ENCODE measurements at regions not wholly inside any gene's neighbourhood (a gene's known extent, or its start where the extent isn't known, plus 50 kb on each side); places are given as distances from the start of the nearest gene placed in this dataset.
"Not testable (repeated sequence)": the region's sequence is repeated elsewhere in the genome, so short reads cannot be mapped to it uniquely, and the experiment has no call there.

DNA sequence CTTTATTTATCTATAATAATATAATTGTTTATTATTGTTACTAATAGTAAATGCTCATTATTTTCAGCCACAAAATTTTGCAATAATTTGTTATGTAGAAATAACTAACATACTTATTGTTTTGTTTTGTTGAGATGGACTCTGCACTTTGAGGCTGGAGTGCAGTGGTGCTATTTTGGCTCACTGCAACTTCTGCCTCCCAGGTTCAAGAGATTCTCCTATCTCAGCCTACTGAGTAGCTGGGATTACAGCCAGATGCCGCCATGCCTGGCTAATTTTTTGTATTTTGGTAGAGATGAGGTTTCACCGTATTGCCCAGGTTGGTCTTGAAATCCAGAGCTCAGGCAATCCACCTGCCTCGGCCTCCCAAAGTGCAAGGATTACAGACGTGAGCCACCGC lies 76.6 kb upstream of the RAP1B start:
- Histone ChIP-seq H3K4me1 (ENCODE audit: low read length) (no peaks in the 10 kb centered on the region), H2AFZ (ENCODE audit: low read length) (no peak overlapping the region), H3K9me2 (replicated peaks; ENCODE audit: insufficient read depth, low read length) (no peaks in the 10 kb centered on the region), H3K27ac (ENCODE audit: low read length) (no peak overlapping the region), H3K36me3 (ENCODE audit: insufficient read depth, low read length) (no peaks in the 10 kb centered on the region), H3K4me2 (ENCODE audit: low read depth, low read length, poor library complexity, severe bottlenecking) (no peak overlapping the region), H3K9ac (ENCODE audit: low read length) (no peak overlapping the region), H3K4me3 (ENCODE audit: low read length) (no peak overlapping the region), H3K79me2 (ENCODE audit: low read length) (no peaks in the 10 kb centered on the region), H3K27me3 (ENCODE audit: low read length) (no peaks in the 10 kb centered on the region), H4K20me1 (ENCODE audit: insufficient read depth, low read depth, low read length) (no peaks in the 10 kb centered on the region), H3K9me3 (ENCODE audit: low read length) (no peaks in the 10 kb centered on the region)
- no peak for DNase-seq

DNA sequence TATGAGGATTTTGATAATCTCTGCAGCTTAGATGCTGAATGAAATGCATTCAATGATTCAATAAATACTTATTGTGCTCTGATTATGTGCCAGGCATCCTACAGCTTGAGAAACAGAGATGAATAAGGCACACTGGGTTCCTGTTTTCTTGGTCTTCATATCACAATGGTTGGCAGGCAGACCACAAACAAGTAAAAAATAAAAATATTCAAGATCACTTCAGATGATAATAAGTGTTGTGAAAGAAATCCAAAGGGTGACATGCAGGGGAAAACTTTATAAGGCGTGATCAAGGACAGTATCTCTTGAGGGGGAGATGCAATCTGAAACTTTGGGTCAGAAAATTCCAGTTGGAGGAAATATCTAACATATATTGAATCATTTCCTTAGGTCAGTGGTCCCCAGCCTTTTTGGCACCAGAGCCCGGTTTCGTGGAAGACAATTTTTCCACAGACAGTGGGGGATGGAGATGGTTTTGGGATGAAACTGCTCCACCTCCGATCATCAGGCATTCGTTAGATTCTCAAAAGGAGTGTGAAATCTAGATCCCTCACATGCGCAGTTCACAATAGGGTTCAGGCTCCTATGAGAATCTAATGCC lies 73.7 kb upstream of the RAP1B start:
- H4K20me1 ChIP-seq (ENCODE audit: insufficient read depth, low read depth, low read length), result no peaks in the 10 kb centered on the region
- no peaks in the 10 kb centered on the region for H3K36me3 ChIP-seq (ENCODE audit: insufficient read depth, low read length)
- no peaks in the 10 kb centered on the region for H3K79me2 ChIP-seq (ENCODE audit: low read length)
- no peak overlapping the region for H2AFZ ChIP-seq (ENCODE audit: low read length)
- no peaks in the 10 kb centered on the region for H3K9me2 ChIP-seq (replicated peaks; ENCODE audit: insufficient read depth, low read length)
- no peak overlapping the region for H3K9ac ChIP-seq (ENCODE audit: low read length)
- no peak overlapping the region for H3K4me2 ChIP-seq (ENCODE audit: low read depth, low read length, poor library complexity, severe bottlenecking)
- no peak overlapping the region for H3K4me3 ChIP-seq (ENCODE audit: low read length)
- H3K9me3 ChIP-seq (ENCODE audit: low read length), result no peaks in the 10 kb centered on the region
- H3K27me3 ChIP-seq (ENCODE audit: low read length), result no peaks in the 10 kb centered on the region
- no peaks in the 10 kb centered on the region for H3K4me1 ChIP-seq (ENCODE audit: low read length)
- no peak for DNase-seq
- H3K27ac ChIP-seq (ENCODE audit: low read length), result no peak overlapping the region

DNA sequence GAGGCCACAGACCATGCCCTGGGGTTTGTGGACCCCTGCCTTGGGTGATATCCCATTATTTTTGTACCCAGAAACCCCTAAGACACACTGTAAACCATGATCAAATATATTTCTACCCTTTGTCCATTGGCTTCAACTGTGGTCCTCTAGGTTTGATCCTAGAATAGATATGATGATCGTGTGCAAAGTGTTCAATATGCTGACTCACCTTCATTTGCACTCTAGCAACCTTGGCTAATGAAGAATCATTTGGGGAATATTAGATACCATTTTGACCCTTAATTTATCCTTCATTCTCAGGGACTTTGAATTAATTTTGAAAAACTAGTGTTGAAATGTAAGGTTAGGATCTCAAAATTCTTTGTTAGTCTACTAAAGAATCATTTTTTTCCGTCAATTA lies 73.1 kb upstream of the RAP1B start:
- H4K20me1 ChIP-seq (ENCODE audit: insufficient read depth, low read depth, low read length), result no peaks in the 10 kb centered on the region
- no peaks in the 10 kb centered on the region for H3K9me2 ChIP-seq (replicated peaks; ENCODE audit: insufficient read depth, low read length)
- no peaks in the 10 kb centered on the region for H3K9me3 ChIP-seq (ENCODE audit: low read length)
- H3K36me3 ChIP-seq (ENCODE audit: insufficient read depth, low read length), result no peaks in the 10 kb centered on the region
- no peak overlapping the region for H2AFZ ChIP-seq (ENCODE audit: low read length)
- H3K27ac ChIP-seq (ENCODE audit: low read length), result no peak overlapping the region
- no peak overlapping the region for H3K9ac ChIP-seq (ENCODE audit: low read length)
- no peaks in the 10 kb centered on the region for H3K4me1 ChIP-seq (ENCODE audit: low read length)
- H3K79me2 ChIP-seq (ENCODE audit: low read length), result no peaks in the 10 kb centered on the region
- H3K27me3 ChIP-seq (ENCODE audit: low read length), result no peaks in the 10 kb centered on the region
- DNase-seq, result no peak
- H3K4me2 ChIP-seq (ENCODE audit: low read depth, low read length, poor library complexity, severe bottlenecking), result no peak overlapping the region
- no peak overlapping the region for H3K4me3 ChIP-seq (ENCODE audit: low read length)

DNA sequence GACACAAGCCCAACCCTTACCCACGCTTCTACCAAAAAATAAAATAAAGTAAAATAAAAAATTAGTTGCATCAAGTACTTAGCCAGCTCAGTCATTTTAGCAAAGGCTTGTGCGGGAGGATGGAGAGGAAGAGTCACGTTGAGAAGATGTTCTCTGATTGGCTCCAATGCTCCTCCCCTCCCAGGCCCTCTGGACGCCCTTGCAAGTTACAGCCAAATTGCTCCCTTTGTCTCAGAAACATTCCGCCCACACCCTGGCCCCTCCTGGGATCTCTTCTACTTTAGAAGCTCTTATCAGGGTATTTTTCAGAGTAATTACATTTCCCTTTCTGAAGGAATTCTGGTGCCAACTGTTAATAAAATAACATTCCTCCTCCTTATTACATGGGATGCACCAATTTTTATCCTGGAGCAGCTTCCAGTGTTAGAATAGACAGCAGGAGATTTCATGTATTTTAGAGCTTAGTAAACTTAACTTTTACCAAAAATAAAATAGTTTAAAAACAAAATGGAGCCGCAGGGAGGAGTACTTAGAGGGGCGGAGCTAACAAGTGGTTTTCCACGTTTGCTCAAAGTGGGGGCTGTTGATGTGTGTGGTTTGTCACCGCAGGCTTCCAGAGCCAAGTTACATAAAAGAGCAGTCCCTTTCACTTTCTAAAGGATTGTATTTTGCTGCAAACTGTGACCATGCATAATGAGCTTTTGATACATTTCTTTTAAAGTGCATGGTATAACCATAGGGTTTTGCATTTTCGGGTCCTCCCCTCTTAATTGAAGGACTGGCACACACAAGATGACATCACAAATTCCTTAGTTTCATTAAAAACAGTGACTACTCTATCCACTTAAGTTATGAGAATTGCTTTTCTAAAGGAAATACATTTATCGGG lies 71.7 kb upstream of the RAP1B start:
- Histone ChIP-seq H3K9ac (ENCODE audit: low read length) (no peak overlapping the region), H3K36me3 (ENCODE audit: insufficient read depth, low read length) (no peaks in the 10 kb centered on the region), H3K4me1 (ENCODE audit: low read length) (no peaks in the 10 kb centered on the region), H3K4me2 (ENCODE audit: low read depth, low read length, poor library complexity, severe bottlenecking) (no peak overlapping the region), H3K4me3 (ENCODE audit: low read length) (no peak overlapping the region), H3K27ac (ENCODE audit: low read length) (no peak overlapping the region), H2AFZ (ENCODE audit: low read length) (no peak overlapping the region), H3K9me2 (replicated peaks; ENCODE audit: insufficient read depth, low read length) (no peaks in the 10 kb centered on the region), H3K9me3 (ENCODE audit: low read length) (no peaks in the 10 kb centered on the region), H3K79me2 (ENCODE audit: low read length) (no peaks in the 10 kb centered on the region), H4K20me1 (ENCODE audit: insufficient read depth, low read depth, low read length) (no peaks in the 10 kb centered on the region), H3K27me3 (ENCODE audit: low read length) (no peaks in the 10 kb centered on the region)
- DNase-seq, result no peak

DNA sequence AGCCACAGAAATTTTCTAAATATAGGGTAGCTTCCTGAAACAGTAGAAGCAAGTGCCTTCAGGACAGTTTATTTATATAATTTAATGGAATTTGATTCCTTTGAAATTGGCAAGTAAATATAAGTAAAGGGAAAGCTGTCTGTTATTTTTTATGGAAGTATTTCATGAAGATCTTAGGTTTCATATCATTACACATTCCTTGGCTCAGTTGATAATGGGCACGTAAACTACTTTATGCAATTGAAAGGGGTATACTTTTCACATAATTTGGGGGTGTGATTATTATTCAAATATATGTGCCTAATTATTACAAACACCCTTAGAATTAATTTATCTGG lies 71.1 kb upstream of the RAP1B start:
- Histone ChIP-seq H3K9me2 (replicated peaks; ENCODE audit: insufficient read depth, low read length) (no peaks in the 10 kb centered on the region), H3K9ac (ENCODE audit: low read length) (no peak overlapping the region), H3K27me3 (ENCODE audit: low read length) (no peaks in the 10 kb centered on the region), H3K36me3 (ENCODE audit: insufficient read depth, low read length) (no peaks in the 10 kb centered on the region), H3K4me2 (ENCODE audit: low read depth, low read length, poor library complexity, severe bottlenecking) (no peak overlapping the region), H2AFZ (ENCODE audit: low read length) (no peak overlapping the region), H3K4me3 (ENCODE audit: low read length) (no peak overlapping the region), H3K79me2 (ENCODE audit: low read length) (no peaks in the 10 kb centered on the region), H3K27ac (ENCODE audit: low read length) (no peak overlapping the region), H3K4me1 (ENCODE audit: low read length) (no peaks in the 10 kb centered on the region), H3K9me3 (ENCODE audit: low read length) (no peaks in the 10 kb centered on the region), H4K20me1 (ENCODE audit: insufficient read depth, low read depth, low read length) (no peaks in the 10 kb centered on the region)
- no peak for DNase-seq

DNA sequence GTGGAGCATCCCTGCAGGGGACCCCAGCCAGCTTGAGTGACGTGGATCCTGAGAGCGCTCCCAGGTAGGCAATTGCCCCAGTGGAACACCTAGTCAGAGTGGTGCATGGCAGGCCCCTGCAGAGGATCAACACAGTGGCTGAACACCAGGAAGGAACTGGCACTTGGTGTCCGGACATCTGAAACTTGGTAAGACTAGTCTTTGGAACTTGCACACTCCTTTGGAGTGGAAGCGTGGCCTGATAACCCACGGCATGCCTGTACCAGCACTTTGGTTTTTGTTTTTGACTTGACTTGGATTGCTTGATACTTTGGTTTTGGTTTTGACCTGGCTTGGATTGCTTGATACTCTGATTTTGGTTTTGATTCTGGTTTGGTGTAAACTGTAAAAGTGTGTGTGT lies 69.9 kb upstream of the RAP1B start:
- not testable (repeated sequence) for H3K36me3 ChIP-seq (ENCODE audit: insufficient read depth, low read length); DNase-seq; H3K27me3 ChIP-seq (ENCODE audit: low read length); H3K9ac ChIP-seq (ENCODE audit: low read length); H3K4me1 ChIP-seq (ENCODE audit: low read length); H3K4me3 ChIP-seq (ENCODE audit: low read length); H2AFZ ChIP-seq (ENCODE audit: low read length); H3K4me2 ChIP-seq (ENCODE audit: low read depth, low read length, poor library complexity, severe bottlenecking); H4K20me1 ChIP-seq (ENCODE audit: insufficient read depth, low read depth, low read length); H3K27ac ChIP-seq (ENCODE audit: low read length); H3K79me2 ChIP-seq (ENCODE audit: low read length); H3K9me2 ChIP-seq (replicated peaks; ENCODE audit: insufficient read depth, low read length); H3K9me3 ChIP-seq (ENCODE audit: low read length)

DNA sequence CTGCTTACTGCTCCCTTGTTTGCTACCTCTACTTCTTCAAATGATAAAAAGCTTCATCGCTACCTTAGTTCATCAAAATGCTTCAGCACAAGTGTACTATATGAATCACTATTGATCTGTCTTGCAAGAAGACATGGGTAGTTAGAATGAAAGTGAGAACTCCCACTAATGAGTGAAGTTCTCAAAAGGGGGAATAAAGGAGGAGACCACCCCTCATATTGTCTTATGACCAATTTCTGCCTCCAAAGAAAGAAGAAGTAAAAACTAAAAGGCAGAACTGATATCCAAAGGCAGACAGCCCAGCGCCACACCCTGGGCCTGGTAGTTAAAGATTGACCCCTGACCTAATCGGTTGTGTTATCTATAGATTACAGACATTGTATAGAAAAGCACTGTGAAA lies 63.4 kb upstream of the RAP1B start:
- H3K9ac ChIP-seq (ENCODE audit: low read length); H3K9me3 ChIP-seq (ENCODE audit: low read length); H3K79me2 ChIP-seq (ENCODE audit: low read length); H3K4me1 ChIP-seq (ENCODE audit: low read length); DNase-seq; H3K27ac ChIP-seq (ENCODE audit: low read length); H3K36me3 ChIP-seq (ENCODE audit: insufficient read depth, low read length); H2AFZ ChIP-seq (ENCODE audit: low read length); H3K4me2 ChIP-seq (ENCODE audit: low read depth, low read length, poor library complexity, severe bottlenecking); H3K9me2 ChIP-seq (replicated peaks; ENCODE audit: insufficient read depth, low read length); H4K20me1 ChIP-seq (ENCODE audit: insufficient read depth, low read depth, low read length); H3K27me3 ChIP-seq (ENCODE audit: low read length); H3K4me3 ChIP-seq (ENCODE audit: low read length): not testable (repeated sequence)

DNA sequence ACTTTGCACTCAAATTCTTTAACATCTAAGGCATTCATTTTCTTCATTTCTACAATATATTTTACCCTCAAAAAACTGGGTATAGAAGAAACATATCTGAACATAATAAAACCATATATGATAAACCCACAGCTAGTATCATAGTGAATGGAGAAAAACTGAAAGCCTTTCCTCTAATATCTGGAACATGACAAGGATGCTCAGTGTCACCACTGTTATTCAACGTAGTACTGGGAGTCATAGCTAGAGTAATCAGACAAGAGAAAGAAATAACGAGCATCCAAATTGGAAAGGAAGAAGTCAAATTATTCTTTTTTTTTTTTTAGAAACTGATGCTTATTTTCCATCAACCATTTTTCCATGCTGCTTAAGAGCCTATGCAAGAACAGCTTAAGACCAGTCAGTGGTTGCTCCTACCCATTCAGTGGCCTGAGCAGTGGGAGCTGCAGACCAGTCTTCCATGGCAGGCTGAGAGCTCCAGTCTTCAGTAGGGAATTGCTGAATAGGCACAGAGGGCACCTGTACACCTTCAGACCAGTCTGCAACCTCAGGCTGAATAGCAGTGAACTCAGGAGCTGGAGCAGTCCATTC lies 58.0 kb upstream of the RAP1B start:
- not testable (repeated sequence) for H3K27me3 ChIP-seq (ENCODE audit: low read length); H3K27ac ChIP-seq (ENCODE audit: low read length); DNase-seq; H4K20me1 ChIP-seq (ENCODE audit: insufficient read depth, low read depth, low read length); H2AFZ ChIP-seq (ENCODE audit: low read length); H3K9me3 ChIP-seq (ENCODE audit: low read length); H3K4me1 ChIP-seq (ENCODE audit: low read length); H3K9ac ChIP-seq (ENCODE audit: low read length); H3K4me2 ChIP-seq (ENCODE audit: low read depth, low read length, poor library complexity, severe bottlenecking); H3K4me3 ChIP-seq (ENCODE audit: low read length); H3K36me3 ChIP-seq (ENCODE audit: insufficient read depth, low read length); H3K79me2 ChIP-seq (ENCODE audit: low read length); H3K9me2 ChIP-seq (replicated peaks; ENCODE audit: insufficient read depth, low read length)
